Body of pancreas (tissue), 4 donors: ENCODE measurements at regions not wholly inside any gene's neighbourhood (a gene's known extent, or its start where the extent isn't known, plus 50 kb on each side); places are given as distances from the start of the nearest gene placed in this dataset.

Experiments used
- POLR2A ChIP-seq, 3 donors: fragments of 450-650 bp; IDR thresholded peaks; one replicate each; pipeline ENCODE4 v1.6.1; 2016; ENCODE audit warnings: antibody characterized with exemption in 3 of 3, mild to moderate bottlenecking in 2 of 3
- TF ChIP-seq, protein P1 (sequence below), 7 experiments: fragments of 450-650 bp in 4 of 7; fragments of 200-600 bp in 3 of 7; sonication (generic) in 3 of 7; IDR thresholded peaks; one replicate each; pipeline ENCODE4 v1.5.1; 2016 to 2019; ENCODE audit warnings: antibody characterized with exemption in 7 of 7

DNA sequence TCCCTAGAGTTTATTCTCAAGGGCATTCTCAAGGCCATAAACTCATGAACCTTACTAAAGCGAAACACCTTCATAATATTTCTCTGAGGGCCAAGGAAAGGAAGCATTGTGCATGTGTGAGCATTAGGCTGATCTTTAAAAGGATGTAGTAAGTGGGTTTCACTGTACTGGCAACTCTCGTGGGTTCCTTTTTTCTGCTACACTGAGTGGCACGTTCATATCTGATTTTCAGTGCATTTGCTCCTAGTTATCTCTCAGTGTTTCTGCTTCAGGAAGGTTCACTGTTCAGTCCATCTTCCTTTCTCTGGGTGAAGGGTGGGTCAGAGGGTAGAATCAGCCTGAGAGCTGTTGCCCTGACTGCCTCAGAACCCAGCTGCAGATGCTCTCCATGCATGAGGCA, 192.8 kb upstream of the ADGRL2 start:
- TF ChIP-seq, protein P1, sequence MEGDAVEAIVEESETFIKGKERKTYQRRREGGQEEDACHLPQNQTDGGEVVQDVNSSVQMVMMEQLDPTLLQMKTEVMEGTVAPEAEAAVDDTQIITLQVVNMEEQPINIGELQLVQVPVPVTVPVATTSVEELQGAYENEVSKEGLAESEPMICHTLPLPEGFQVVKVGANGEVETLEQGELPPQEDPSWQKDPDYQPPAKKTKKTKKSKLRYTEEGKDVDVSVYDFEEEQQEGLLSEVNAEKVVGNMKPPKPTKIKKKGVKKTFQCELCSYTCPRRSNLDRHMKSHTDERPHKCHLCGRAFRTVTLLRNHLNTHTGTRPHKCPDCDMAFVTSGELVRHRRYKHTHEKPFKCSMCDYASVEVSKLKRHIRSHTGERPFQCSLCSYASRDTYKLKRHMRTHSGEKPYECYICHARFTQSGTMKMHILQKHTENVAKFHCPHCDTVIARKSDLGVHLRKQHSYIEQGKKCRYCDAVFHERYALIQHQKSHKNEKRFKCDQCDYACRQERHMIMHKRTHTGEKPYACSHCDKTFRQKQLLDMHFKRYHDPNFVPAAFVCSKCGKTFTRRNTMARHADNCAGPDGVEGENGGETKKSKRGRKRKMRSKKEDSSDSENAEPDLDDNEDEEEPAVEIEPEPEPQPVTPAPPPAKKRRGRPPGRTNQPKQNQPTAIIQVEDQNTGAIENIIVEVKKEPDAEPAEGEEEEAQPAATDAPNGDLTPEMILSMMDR (IDR thresholded peaks at IDR 0.05) = no peak
- no peak for TF ChIP-seq POLR2A (IDR thresholded peaks at IDR 0.05)
